ENCODE measurements at regions not wholly inside any gene's neighbourhood (a gene's known extent, or its start where the extent isn't known, plus 50 kb on each side); places are given as distances from the start of the nearest gene placed in this dataset.

GRCh38 chr2:61721382-61721781 is 132.5 kb downstream of the FAM161A start:
- DNase-seq, result no peak

- no peak for DNase-seq
Measured at GRCh38 chr2:61720911-61721310, 132.9 kb downstream of the FAM161A start.

GRCh38 chr2:61718965-61719364 is 134.9 kb downstream of the FAM161A start:
- no peak for DNase-seq

- DNase-seq, result no peak
Measured at GRCh38 chr2:61715506-61715905, 138.4 kb downstream of the FAM161A start.

- DNase-seq, result no peak
Measured at GRCh38 chr2:61714210-61714609, 139.7 kb downstream of the FAM161A start.

- no peak for DNase-seq
Measured at GRCh38 chr2:61713457-61713856, 140.4 kb downstream of the FAM161A start.

- DNase-seq, result no peak
Measured at GRCh38 chr2:61712060-61712459, 141.8 kb downstream of the FAM161A start.

GRCh38 chr2:61710711-61711110 is 143.1 kb downstream of the FAM161A start:
- DNase-seq, result no peak

- DNase-seq, result peak; percentile 96
Measured at GRCh38 chr2:61707984-61708852, 145.6 kb downstream of the FAM161A start.

GRCh38 chr2:61705625-61706024 is 148.2 kb downstream of the FAM161A start:
- peak; percentile 62 to 65 for DNase-seq

GRCh38 chr2:61704364-61704763 is 149.5 kb downstream of the FAM161A start:
- DNase-seq, result no peak

- DNase-seq, result no peak
Measured at GRCh38 chr2:61702088-61702467, 151.8 kb downstream of the FAM161A start.

GRCh38 chr2:61700464-61700863 is 153.4 kb downstream of the FAM161A start:
- DNase-seq, result no peak

- DNase-seq, result no peak
Measured at GRCh38 chr2:61694312-61695274, 156.4 kb upstream of the XPO1 start.

- no peak for DNase-seq
Measured at GRCh38 chr2:61693744-61694143, 155.6 kb upstream of the XPO1 start.

- DNase-seq, result no peak
Measured at GRCh38 chr2:61690078-61690596, 152.0 kb upstream of the XPO1 start.

GRCh38 chr2:61689568-61689967 is 151.4 kb upstream of the XPO1 start:
- no peak for DNase-seq

- DNase-seq, result no peak
Measured at GRCh38 chr2:61688369-61689334, 150.5 kb upstream of the XPO1 start.

- no peak for DNase-seq
Measured at GRCh38 chr2:61679096-61679495, 140.9 kb upstream of the XPO1 start.

GRCh38 chr2:61677942-61678341 is 139.8 kb upstream of the XPO1 start:
- DNase-seq, result no peak

- no peak for DNase-seq
Measured at GRCh38 chr2:61677306-61677705, 139.2 kb upstream of the XPO1 start.

GRCh38 chr2:61675204-61675603 is 137.0 kb upstream of the XPO1 start:
- DNase-seq, result no peak
